A673 (cell line): ENCODE measurements at regions not wholly inside any gene's neighbourhood (a gene's known extent, or its start where the extent isn't known, plus 50 kb on each side); places are given as distances from the start of the nearest gene placed in this dataset.
"Not testable (repeated sequence)": the region's sequence is repeated elsewhere in the genome, so short reads cannot be mapped to it uniquely, and the experiment has no call there.

ENCODE experiments used
- EZH2 ChIP-seq: fragments of 200-600 bp; sonication (generic); IDR thresholded peaks from 2 replicates; pipeline ENCODE4 v1.6.1; 2017; ENCODE audit warnings: borderline replicate concordance, low read depth, mild to moderate bottlenecking, mixed read lengths, antibody characterized with exemption, low read length; ENCODE audit not compliant: poor library complexity, severe bottlenecking
- TF ChIP-seq, protein P1 (sequence below): fragments of 300-800, 200-600 bp; sonication (generic); conservative IDR thresholded peaks from 2 replicates; pipeline ENCODE4 v1.5.1; 2017; ENCODE audit warnings: low read depth, mild to moderate bottlenecking, antibody characterized with exemption, low read length, moderate library complexity, mixed read lengths

DNA sequence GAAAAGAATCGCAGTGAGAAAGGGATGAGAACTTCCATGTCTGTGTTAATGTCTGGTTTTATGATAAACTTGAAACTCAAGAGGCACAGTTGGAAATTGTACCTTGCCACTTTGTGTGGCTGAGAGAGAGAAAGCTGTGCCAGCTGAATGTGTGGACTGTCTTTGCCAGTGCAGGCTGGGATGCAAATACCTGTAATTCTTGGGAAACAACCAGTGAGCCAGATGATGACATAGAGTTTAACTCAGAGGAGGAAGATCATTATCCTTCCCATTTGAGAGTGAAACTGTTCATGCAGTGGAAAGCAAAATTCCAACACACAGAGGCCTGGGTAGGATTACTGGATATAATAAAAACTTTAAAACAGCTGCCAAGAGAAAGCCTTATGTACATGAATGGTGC, 141.5 kb upstream of the NPAP1 start:
- TF ChIP-seq EZH2, result not testable (repeated sequence)
- TF ChIP-seq, protein P1, sequence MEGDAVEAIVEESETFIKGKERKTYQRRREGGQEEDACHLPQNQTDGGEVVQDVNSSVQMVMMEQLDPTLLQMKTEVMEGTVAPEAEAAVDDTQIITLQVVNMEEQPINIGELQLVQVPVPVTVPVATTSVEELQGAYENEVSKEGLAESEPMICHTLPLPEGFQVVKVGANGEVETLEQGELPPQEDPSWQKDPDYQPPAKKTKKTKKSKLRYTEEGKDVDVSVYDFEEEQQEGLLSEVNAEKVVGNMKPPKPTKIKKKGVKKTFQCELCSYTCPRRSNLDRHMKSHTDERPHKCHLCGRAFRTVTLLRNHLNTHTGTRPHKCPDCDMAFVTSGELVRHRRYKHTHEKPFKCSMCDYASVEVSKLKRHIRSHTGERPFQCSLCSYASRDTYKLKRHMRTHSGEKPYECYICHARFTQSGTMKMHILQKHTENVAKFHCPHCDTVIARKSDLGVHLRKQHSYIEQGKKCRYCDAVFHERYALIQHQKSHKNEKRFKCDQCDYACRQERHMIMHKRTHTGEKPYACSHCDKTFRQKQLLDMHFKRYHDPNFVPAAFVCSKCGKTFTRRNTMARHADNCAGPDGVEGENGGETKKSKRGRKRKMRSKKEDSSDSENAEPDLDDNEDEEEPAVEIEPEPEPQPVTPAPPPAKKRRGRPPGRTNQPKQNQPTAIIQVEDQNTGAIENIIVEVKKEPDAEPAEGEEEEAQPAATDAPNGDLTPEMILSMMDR, result not testable (repeated sequence)
